Liver (tissue), 8 donors: ENCODE measurements at regions not wholly inside any gene's neighbourhood (a gene's known extent, or its start where the extent isn't known, plus 50 kb on each side); places are given as distances from the start of the nearest gene placed in this dataset.

Experiments
- DNase-seq: peaks from one replicate; pipeline ENCODE4 v3.0.0-alpha.2; 2017; ENCODE audit warnings: low spot score
- H3K27ac ChIP-seq, 2 donors: one replicate each; pipeline ENCODE4 v1.7.0; 2013; ENCODE audit warnings: inconsistent platforms in 2 of 2, low read length in 2 of 2, control low read depth in 1 of 2, low read depth in 1 of 2, mild to moderate bottlenecking in 1 of 2
- H3K27me3 ChIP-seq, 4 donors: one replicate each; pipeline versions ENCODE4 v1.6.1 to v1.7.0; 2013; ENCODE audit warnings: low read length in 3 of 4, inconsistent platforms in 1 of 4, mild to moderate bottlenecking in 1 of 4, moderate library complexity in 1 of 4; ENCODE audit not compliant: control insufficient read depth in 4 of 4, insufficient read depth in 4 of 4
- H3K36me3 ChIP-seq, 4 donors: one replicate each; pipeline versions ENCODE4 v1.6.1 to v1.7.0; 2013; ENCODE audit warnings: low read length in 3 of 4, mild to moderate bottlenecking in 3 of 4, low read depth in 1 of 4, moderate library complexity in 1 of 4; ENCODE audit not compliant: control insufficient read depth in 4 of 4, insufficient read depth in 3 of 4
- H3K4me1 ChIP-seq, 4 donors: one replicate each; pipeline versions ENCODE4 v1.6.1 to v1.7.0; 2013; ENCODE audit warnings: low read length in 3 of 4, mild to moderate bottlenecking in 3 of 4, moderate library complexity in 1 of 4; ENCODE audit not compliant: control insufficient read depth in 4 of 4, insufficient read depth in 4 of 4
- H3K4me3 ChIP-seq, 3 donors: one replicate each; pipeline versions ENCODE4 v1.6.1 to v1.7.0; 2013; ENCODE audit warnings: low read length in 3 of 3, control low read depth in 1 of 3, low read depth in 1 of 3, mild to moderate bottlenecking in 1 of 3
- H3K9ac ChIP-seq, 2 donors: one replicate each; pipeline ENCODE4 v1.7.0; 2013; ENCODE audit warnings: low read length in 2 of 2, mild to moderate bottlenecking in 2 of 2, moderate library complexity in 2 of 2, control low read depth in 1 of 2, low read depth in 1 of 2
- H3K9me3 ChIP-seq, 4 donors: one replicate each; pipeline versions ENCODE4 v1.6.1 to v1.7.0; 2013; ENCODE audit warnings: low read length in 3 of 4; ENCODE audit not compliant: control insufficient read depth in 4 of 4
- ATF3 ChIP-seq: IDR thresholded peaks from 2 replicates; pipeline ENCODE4 v1.6.1; 2016; ENCODE audit warnings: antibody characterized with exemption
- CTCF ChIP-seq: fragments of 150-350 bp; IDR thresholded peaks from 2 replicates; pipeline ENCODE4 v1.5.1; 2017; ENCODE audit warnings: improper control_type of control experiment, low read depth, low read length; ENCODE audit not compliant: missing input control
- EGR1 ChIP-seq, 2 donors: IDR thresholded peaks; 2 replicates each; pipeline ENCODE4 v1.6.1; 2016 to 2018; ENCODE audit warnings: antibody characterized with exemption in 2 of 2, low read depth in 2 of 2
- FOXA1 ChIP-seq: IDR thresholded peaks from 2 replicates; pipeline ENCODE4 v1.6.1; 2016; ENCODE audit warnings: antibody characterized with exemption
- FOXA2 ChIP-seq: IDR thresholded peaks from 2 replicates; pipeline ENCODE4 v1.6.1; 2016; ENCODE audit warnings: antibody characterized with exemption
- JUND ChIP-seq, 2 donors: IDR thresholded peaks; 2 replicates each; pipeline ENCODE4 v1.6.1; 2016; ENCODE audit warnings: antibody characterized with exemption in 2 of 2
- REST ChIP-seq: IDR thresholded peaks from 2 replicates; pipeline ENCODE4 v1.6.1; 2016; ENCODE audit warnings: antibody characterized with exemption, mild to moderate bottlenecking
- SP1 ChIP-seq: IDR thresholded peaks from 2 replicates; pipeline ENCODE4 v1.6.1; 2018; ENCODE audit warnings: antibody characterized with exemption, mild to moderate bottlenecking
- WGBS: extraction: QIAGEN DNeasy Blood & Tissue Kit; methylation state at CpG from one replicate; pipeline ENCODE4 v1.1.7; 2013; 5-methylcytosine and 5-hydroxymethylcytosine counted together
- donor health status: healthy.
- donor health status: healthy.
- donor health status: healthy.
- donor health status: healthy.
- donor health status: healthy.

GRCh38 chr15:59923508-59923907, 80.6 kb upstream of the FOXB1 start:
- H3K27ac ChIP-seq, result no peak overlapping the region
- H3K4me1 ChIP-seq, result no peaks in the 10 kb centered on the region
- WGBS, result 91% methylated on average over 4 of the region's 4 CpGs
- peaks cover 0 to 3% (median 0%) of the 10 kb centered on the region in 4 donors for H3K27me3 ChIP-seq
- no peak overlapping the region for H3K4me3 ChIP-seq
- no peak overlapping the region for H3K9ac ChIP-seq
- H3K9me3 ChIP-seq, result peaks cover 0 to 1% (median 0%) of the 10 kb centered on the region in 4 donors
- TF ChIP-seq CTCF (no peak), JUND (IDR thresholded peaks at IDR 0.05) (no peak), ATF3 (no peak), EGR1 (IDR thresholded peaks at IDR 0.05; ENCODE audit: low read depth in 2 of 2) (no peak), SP1 (no peak), REST (no peak), FOXA2 (no peak)
- DNase-seq, result no peak
- H3K36me3 ChIP-seq, result no peaks in the 10 kb centered on the region

GRCh38 chr15:59918994-59919951, 84.8 kb upstream of the FOXB1 start:
- DNase-seq, result no peak
- Histone ChIP-seq H3K9me3 (no peaks in the 10 kb centered on the region), H3K36me3 (no peaks in the 10 kb centered on the region), H3K4me1 (no peaks in the 10 kb centered on the region), H3K27me3 (peaks cover 0 to 3% (median 0%) of the 10 kb centered on the region in 4 donors), H3K27ac (no peak overlapping the region), H3K9ac (no peak overlapping the region), H3K4me3 (no peak overlapping the region)
- TF ChIP-seq FOXA2, result no peak
- no peak for TF ChIP-seq JUND (IDR thresholded peaks at IDR 0.05)
- no peak for TF ChIP-seq REST
- TF ChIP-seq FOXA1, result no peak
- WGBS, result 87% methylated on average over 11 of the region's 11 CpGs
